A673 (cell line): ENCODE measurements at regions not wholly inside any gene's neighbourhood (a gene's known extent, or its start where the extent isn't known, plus 50 kb on each side); places are given as distances from the start of the nearest gene placed in this dataset.

Experiments
- BruUV-seq: library from RNA; stranded (reverse); fragments of 400-500 nt; replicated peaks from 2 replicates; lab custom pipeline; 2021; lab: Mats Ljungman, UMichigan
- CTCF ChIA-PET: fragments of 300-600 bp; sonication (Branson Sonifier 250); formaldehyde crosslinking; loops from one replicate; lab custom pipeline; 2022; ENCODE audit warnings: antibody characterized with exemption; lab: Charles Lee
- POLR2A ChIA-PET: fragments of 300-600 bp; sonication (Branson Sonifier 250); formaldehyde crosslinking; loops from one replicate; lab custom pipeline; 2022; ENCODE audit warnings: antibody characterized with exemption; ENCODE audit not compliant: low non-redundant PET; lab: Charles Lee
- DNase-seq: peaks from one replicate; pipeline ENCODE4 v3.0.0-alpha.2; 2015; ENCODE audit warnings: low spot score
- H3K27ac ChIP-seq: fragments of 200-600 bp; sonication (generic); 2 replicates; pipeline ENCODE4 v1.5.1; 2016; ENCODE audit warnings: mixed run types, low read depth, mild to moderate bottlenecking, mixed read lengths, antibody characterized with exemption, low read length; ENCODE audit not compliant: poor library complexity, severe bottlenecking
- H3K27me3 ChIP-seq: fragments of 200-600 bp; sonication (generic); replicated peaks from 2 replicates; pipeline ENCODE4 v1.6.1; 2017; ENCODE audit warnings: mixed run types, low read depth, mild to moderate bottlenecking, mixed read lengths, antibody characterized with exemption, low read length; ENCODE audit not compliant: insufficient read depth, poor library complexity
- H3K36me3 ChIP-seq: fragments of 200-600 bp; sonication (generic); 2 replicates; pipeline ENCODE4 v1.6.1; 2016; ENCODE audit warnings: mixed run types, mild to moderate bottlenecking, mixed read lengths, antibody characterized with exemption, low read length; ENCODE audit not compliant: insufficient read depth, poor library complexity, severe bottlenecking
- H3K4me1 ChIP-seq: fragments of 200-600 bp; sonication (generic); 2 replicates; pipeline ENCODE4 v1.6.1; 2017; ENCODE audit warnings: mixed run types, mild to moderate bottlenecking, mixed read lengths, antibody characterized with exemption, low read length; ENCODE audit not compliant: insufficient read depth, poor library complexity, severe bottlenecking
- H3K4me3 ChIP-seq: fragments of 200-600 bp; sonication (generic); 2 replicates; pipeline ENCODE4 v1.5.1; 2016; ENCODE audit warnings: low read depth, mixed run types, mild to moderate bottlenecking, mixed read lengths, low read length; ENCODE audit not compliant: poor library complexity, severe bottlenecking
- H3K9me3 ChIP-seq: fragments of 200-600 bp; sonication (generic); 2 replicates; pipeline ENCODE4 v1.6.1; 2016; ENCODE audit warnings: mixed run types, low read depth, mild to moderate bottlenecking, mixed read lengths, antibody characterized with exemption, low read length; ENCODE audit not compliant: poor library complexity, severe bottlenecking
- EZH2 ChIP-seq: fragments of 200-600 bp; sonication (generic); IDR thresholded peaks from 2 replicates; pipeline ENCODE4 v1.6.1; 2017; ENCODE audit warnings: borderline replicate concordance, low read depth, mild to moderate bottlenecking, mixed read lengths, antibody characterized with exemption, low read length; ENCODE audit not compliant: poor library complexity, severe bottlenecking
- intact Hi-C: fragments of 100-400 bp; cut with micrococcal nuclease; formaldehyde crosslinking; loops from one replicate; pipeline ENCODE4 v1.10.0; 2022; ENCODE audit not compliant: unreplicated experiment
- TF ChIP-seq, protein P1 (sequence below): fragments of 300-800, 200-600 bp; sonication (generic); conservative IDR thresholded peaks from 2 replicates; pipeline ENCODE4 v1.5.1; 2017; ENCODE audit warnings: low read depth, mild to moderate bottlenecking, antibody characterized with exemption, low read length, moderate library complexity, mixed read lengths

- DNase-seq, result no peak
- ChIA-PET CTCF (no interaction called here), POLR2A (no interaction called here)
- Histone ChIP-seq H3K4me3 (no peak overlapping the region), H3K4me1 (no peaks in the 10 kb centered on the region), H3K9me3 (no peaks in the 10 kb centered on the region), H3K27me3 (peaks cover 14% of the 10 kb centered on the region), H3K27ac (no peak overlapping the region), H3K36me3 (no peaks in the 10 kb centered on the region)
- intact Hi-C loops, result no loop called here
- BruUV-seq, result no TSS peak
- TF ChIP-seq EZH2, result no peak
- TF ChIP-seq, protein P1, sequence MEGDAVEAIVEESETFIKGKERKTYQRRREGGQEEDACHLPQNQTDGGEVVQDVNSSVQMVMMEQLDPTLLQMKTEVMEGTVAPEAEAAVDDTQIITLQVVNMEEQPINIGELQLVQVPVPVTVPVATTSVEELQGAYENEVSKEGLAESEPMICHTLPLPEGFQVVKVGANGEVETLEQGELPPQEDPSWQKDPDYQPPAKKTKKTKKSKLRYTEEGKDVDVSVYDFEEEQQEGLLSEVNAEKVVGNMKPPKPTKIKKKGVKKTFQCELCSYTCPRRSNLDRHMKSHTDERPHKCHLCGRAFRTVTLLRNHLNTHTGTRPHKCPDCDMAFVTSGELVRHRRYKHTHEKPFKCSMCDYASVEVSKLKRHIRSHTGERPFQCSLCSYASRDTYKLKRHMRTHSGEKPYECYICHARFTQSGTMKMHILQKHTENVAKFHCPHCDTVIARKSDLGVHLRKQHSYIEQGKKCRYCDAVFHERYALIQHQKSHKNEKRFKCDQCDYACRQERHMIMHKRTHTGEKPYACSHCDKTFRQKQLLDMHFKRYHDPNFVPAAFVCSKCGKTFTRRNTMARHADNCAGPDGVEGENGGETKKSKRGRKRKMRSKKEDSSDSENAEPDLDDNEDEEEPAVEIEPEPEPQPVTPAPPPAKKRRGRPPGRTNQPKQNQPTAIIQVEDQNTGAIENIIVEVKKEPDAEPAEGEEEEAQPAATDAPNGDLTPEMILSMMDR, result no peak
Measured at GRCh38 chr11:116468699-116469098, 304.1 kb downstream of the BUD13 start.

DNA sequence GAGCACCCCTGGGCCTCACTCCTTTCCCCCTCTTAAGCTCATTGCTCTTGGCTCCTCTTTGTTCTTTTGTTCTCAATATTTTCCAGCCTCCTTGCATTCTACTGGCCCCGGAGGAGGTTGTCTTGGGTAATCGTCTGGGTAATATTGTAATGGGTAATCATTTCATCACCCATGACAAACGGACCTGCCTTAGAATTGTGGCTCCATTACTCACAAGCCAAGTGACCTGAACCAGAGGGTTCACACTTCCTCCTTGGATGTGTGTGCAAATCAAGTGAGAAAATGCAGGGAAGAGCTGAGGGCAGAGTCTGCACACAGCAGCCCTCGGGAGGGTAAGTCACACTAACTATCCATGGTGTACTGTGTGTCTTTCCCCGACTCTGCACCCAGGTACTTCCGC is 305.0 kb downstream of the BUD13 start:
- no peak overlapping the region for H3K4me3 ChIP-seq
- BruUV-seq, result no TSS peak
- H3K4me1 ChIP-seq, result no peaks in the 10 kb centered on the region
- no peak overlapping the region for H3K27ac ChIP-seq
- H3K36me3 ChIP-seq, result no peaks in the 10 kb centered on the region
- H3K9me3 ChIP-seq, result no peaks in the 10 kb centered on the region
- intact Hi-C loops, result no loop called here
- DNase-seq, result no peak
- CTCF ChIA-PET, result no interaction called here
- POLR2A ChIA-PET, result no interaction called here
- no peak for TF ChIP-seq EZH2
- TF ChIP-seq, protein P1, result no peak
- peaks cover 22% of the 10 kb centered on the region for H3K27me3 ChIP-seq

DNA sequence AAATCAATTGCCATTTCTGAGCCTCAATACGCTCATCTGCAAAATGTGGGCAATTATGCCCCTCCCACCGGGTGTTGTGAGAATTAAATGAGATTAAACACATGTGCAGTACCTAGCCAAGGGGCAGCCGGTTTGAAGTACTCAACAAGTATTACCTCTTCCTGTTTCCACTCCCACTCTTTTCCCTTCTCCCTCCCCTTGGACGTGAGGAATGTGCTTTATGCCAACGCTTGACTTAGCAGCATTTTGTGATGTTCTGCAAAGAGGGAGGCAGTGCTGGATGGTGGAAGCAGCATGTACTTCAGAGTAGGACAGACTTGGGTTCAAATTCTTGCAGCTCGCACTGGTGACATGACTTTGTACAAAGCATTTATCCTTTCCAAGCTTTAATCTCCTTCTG is 306.0 kb downstream of the BUD13 start:
- no peak for TF ChIP-seq EZH2
- TF ChIP-seq, protein P1, result no peak
- no peaks in the 10 kb centered on the region for H3K9me3 ChIP-seq
- no peak overlapping the region for H3K27ac ChIP-seq
- intact Hi-C loops, result no loop called here
- ChIA-PET POLR2A (no interaction called here), CTCF (no interaction called here)
- peaks cover 22% of the 10 kb centered on the region for H3K27me3 ChIP-seq
- BruUV-seq, result no TSS peak
- no peak overlapping the region for H3K4me3 ChIP-seq
- no peaks in the 10 kb centered on the region for H3K36me3 ChIP-seq
- H3K4me1 ChIP-seq, result no peaks in the 10 kb centered on the region
- DNase-seq, result no peak
